CD4-positive, CD25-positive, alpha-beta regulatory T cell (primary cell): ENCODE measurements at regions not wholly inside any gene's neighbourhood (a gene's known extent, or its start where the extent isn't known, plus 50 kb on each side); places are given as distances from the start of the nearest gene placed in this dataset.

Source experiments
- ATAC-seq, 2 donors: fragments of 150-1000 bp; cut with Tn5 transposase; one replicate each; pipeline ENCODE4 v1.10.0; 2021; ENCODE audit warnings: low read depth in 2 of 2, moderate number of reproducible peaks in 2 of 2, moderate library complexity in 1 of 2
- DNase-seq, 3 donors: peaks; one replicate each; pipeline versions ENCODE4 v3.0.0 to v3.0.0-alpha.2; 2012 to 2022; ENCODE audit warnings: mixed read lengths in 1 of 3
- H3K27ac ChIP-seq: one replicate; pipeline ENCODE4 v1.7.0; 2013; ENCODE audit warnings: mild to moderate bottlenecking, low read length; ENCODE audit not compliant: insufficient read depth, poor library complexity, severe bottlenecking
- H3K27me3 ChIP-seq: one replicate; pipeline ENCODE4 v1.7.0; 2013; ENCODE audit warnings: low read length; ENCODE audit not compliant: control insufficient read depth, insufficient read depth
- H3K36me3 ChIP-seq: one replicate; pipeline ENCODE4 v1.7.0; 2013; ENCODE audit warnings: mild to moderate bottlenecking, low read length, moderate library complexity; ENCODE audit not compliant: control insufficient read depth, insufficient read depth
- H3K4me1 ChIP-seq: 2 replicates; pipeline ENCODE4 v1.7.0; 2013; ENCODE audit warnings: mild to moderate bottlenecking, low read length; ENCODE audit not compliant: insufficient read depth, control insufficient read depth, poor library complexity, severe bottlenecking
- H3K4me3 ChIP-seq: one replicate; pipeline ENCODE4 v1.7.0; 2013; ENCODE audit warnings: low read depth, mild to moderate bottlenecking, low read length, moderate library complexity
- H3K9me3 ChIP-seq, 2 experiments: 1 replicate in 1 of 2; 2 replicates in 1 of 2; pipeline ENCODE4 v1.7.0; 2013; ENCODE audit warnings: low read length in 2 of 2, mild to moderate bottlenecking in 1 of 2, moderate library complexity in 1 of 2; ENCODE audit not compliant: control insufficient read depth in 2 of 2
- H3K27ac Mint-ChIP-seq, 3 donors: one replicate each; pipeline ENCODE4 v1.8.0; 2020 to 2022; ENCODE audit warnings: mild to moderate bottlenecking in 3 of 3, mixed read lengths in 3 of 3, moderate library complexity in 2 of 3
- H3K27me3 Mint-ChIP-seq: one replicate; pipeline ENCODE4 v1.8.0; 2022; ENCODE audit warnings: mild to moderate bottlenecking, mixed read lengths
- H3K36me3 Mint-ChIP-seq: one replicate; pipeline ENCODE4 v1.8.0; 2020; ENCODE audit warnings: mixed read lengths
- H3K4me1 Mint-ChIP-seq, 4 donors: one replicate each; pipeline ENCODE4 v1.8.0; 2020 to 2022; ENCODE audit warnings: mixed read lengths in 4 of 4, mild to moderate bottlenecking in 1 of 4
- H3K4me3 Mint-ChIP-seq, 4 donors: one replicate each; pipeline ENCODE4 v1.8.0; 2020 to 2022; ENCODE audit warnings: mild to moderate bottlenecking in 4 of 4, mixed read lengths in 4 of 4, moderate library complexity in 3 of 4
- H3K9me3 Mint-ChIP-seq, 7 donors: one replicate each; pipeline ENCODE4 v1.8.0; 2020 to 2022; ENCODE audit warnings: mixed read lengths in 7 of 7, mild to moderate bottlenecking in 3 of 7, moderate library complexity in 2 of 7

DNA sequence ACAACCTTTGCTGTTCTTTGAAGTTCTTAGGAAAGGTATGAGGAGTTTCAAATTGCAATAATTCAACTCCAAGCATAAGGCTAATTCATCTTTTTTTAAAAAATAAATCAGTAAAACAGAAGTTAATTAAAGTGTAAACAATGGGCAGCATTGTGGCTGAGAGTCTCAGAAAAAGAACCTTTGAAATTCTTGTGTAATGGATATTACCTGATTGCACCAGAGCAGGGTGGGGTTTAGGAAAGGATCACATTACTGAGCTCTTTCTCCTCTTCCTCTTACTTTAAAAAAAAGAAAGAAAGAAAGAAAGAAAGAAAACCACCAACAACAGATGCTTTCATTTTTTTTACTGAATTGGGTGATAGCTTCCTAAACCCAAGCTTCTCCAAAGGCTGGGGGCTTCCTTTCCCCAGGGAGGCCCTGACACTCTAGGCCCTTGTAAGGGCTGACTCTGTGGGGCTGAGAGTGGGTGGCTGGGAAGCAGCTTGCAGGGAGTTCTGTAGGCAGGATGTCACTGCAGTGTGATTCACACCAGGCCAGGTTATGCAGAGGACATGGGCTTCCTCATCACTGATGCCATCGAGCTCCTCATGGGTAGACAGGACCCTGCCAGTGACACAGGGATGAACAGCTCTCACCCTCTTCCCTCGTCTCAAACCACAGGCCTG lies 564.5 kb downstream of the FGF9 start:
- no peak for DNase-seq
- no peak for ATAC-seq
- peaks cover 0 to 4% (median 1%) of the 10 kb centered on the region in 4 donors for H3K4me1 Mint-ChIP-seq

DNA sequence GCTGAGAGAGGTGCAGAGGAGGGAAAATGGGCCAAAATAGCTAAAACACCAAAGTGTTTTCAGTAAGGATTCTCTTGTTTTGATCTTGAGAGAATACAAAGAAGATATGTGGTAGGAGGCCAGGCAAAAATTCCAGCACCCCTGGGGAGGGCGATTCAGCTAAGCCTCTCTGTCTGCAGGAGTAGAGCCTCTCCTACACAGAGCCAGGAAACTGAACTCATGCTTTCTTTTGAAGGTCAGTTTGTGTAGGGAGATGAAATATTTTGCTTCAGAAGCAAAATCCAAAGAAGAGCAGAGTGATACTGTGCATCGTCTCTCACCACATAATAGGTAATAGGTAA lies 565.0 kb downstream of the FGF9 start:
- ATAC-seq (no peak), DNase-seq (no peak)
- Histone ChIP-seq H3K4me3 (no peak overlapping the region), H3K9me3 (no peaks in the 10 kb centered on the region), H3K36me3 (no peaks in the 10 kb centered on the region), H3K4me1 (no peaks in the 10 kb centered on the region), H3K27ac (no peak overlapping the region), H3K27me3 (no peaks in the 10 kb centered on the region)
- Mint-ChIP-seq H3K4me1 (peaks cover 0 to 4% (median 1%) of the 10 kb centered on the region in 4 donors), H3K4me3 (no peak overlapping the region), H3K27ac (peak overlapping the region in 1 of 3 donors; percentile 76), H3K36me3 (no peaks in the 10 kb centered on the region), H3K27me3 (no peaks in the 10 kb centered on the region), H3K9me3 (no peaks in the 10 kb centered on the region)

More for the DNA sequence above, 564.5 kb downstream of the FGF9 start:
- Histone ChIP-seq H3K27me3 (no peaks in the 10 kb centered on the region), H3K27ac (no peak overlapping the region), H3K36me3 (no peaks in the 10 kb centered on the region), H3K9me3 (no peaks in the 10 kb centered on the region), H3K4me1 (no peaks in the 10 kb centered on the region), H3K4me3 (no peak overlapping the region)
- H3K9me3 Mint-ChIP-seq, result no peaks in the 10 kb centered on the region
- H3K4me3 Mint-ChIP-seq, result no peak overlapping the region
- no peak overlapping the region for H3K27ac Mint-ChIP-seq
- H3K36me3 Mint-ChIP-seq, result no peaks in the 10 kb centered on the region
- no peaks in the 10 kb centered on the region for H3K27me3 Mint-ChIP-seq

DNA sequence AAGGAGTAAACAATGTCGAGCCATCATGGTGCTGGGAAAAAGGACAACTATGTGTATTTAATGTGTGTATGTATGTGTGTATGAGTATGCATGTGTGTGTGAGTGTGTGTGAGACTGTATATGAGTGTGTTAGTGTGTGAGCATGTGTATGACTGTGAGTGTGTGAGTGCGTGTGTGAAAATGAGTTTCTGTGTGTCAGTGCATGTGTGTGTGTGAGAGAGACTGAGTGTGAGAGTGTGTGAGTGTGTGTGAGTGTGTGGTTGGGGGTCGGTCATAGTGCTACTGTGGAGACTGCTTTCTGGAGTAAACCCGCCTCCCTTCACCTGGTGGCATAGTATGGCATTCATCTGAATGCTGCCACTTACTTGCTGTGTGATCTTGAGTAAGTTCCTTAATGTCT lies 567.4 kb downstream of the FGF9 start:
- H3K4me3 ChIP-seq, result no peak overlapping the region
- Mint-ChIP-seq H3K4me3 (no peak overlapping the region), H3K27ac (no peak overlapping the region), H3K9me3 (no peaks in the 10 kb centered on the region), H3K27me3 (no peaks in the 10 kb centered on the region), H3K36me3 (no peaks in the 10 kb centered on the region), H3K4me1 (peaks cover 0 to 4% (median 1%) of the 10 kb centered on the region in 4 donors)
- H3K27ac ChIP-seq, result no peak overlapping the region
- ATAC-seq (no peak), DNase-seq (no peak)
- H3K36me3 ChIP-seq, result no peaks in the 10 kb centered on the region
- H3K27me3 ChIP-seq, result peaks cover 2% of the 10 kb centered on the region
- no peaks in the 10 kb centered on the region for H3K4me1 ChIP-seq
- H3K9me3 ChIP-seq, result no peaks in the 10 kb centered on the region

DNA sequence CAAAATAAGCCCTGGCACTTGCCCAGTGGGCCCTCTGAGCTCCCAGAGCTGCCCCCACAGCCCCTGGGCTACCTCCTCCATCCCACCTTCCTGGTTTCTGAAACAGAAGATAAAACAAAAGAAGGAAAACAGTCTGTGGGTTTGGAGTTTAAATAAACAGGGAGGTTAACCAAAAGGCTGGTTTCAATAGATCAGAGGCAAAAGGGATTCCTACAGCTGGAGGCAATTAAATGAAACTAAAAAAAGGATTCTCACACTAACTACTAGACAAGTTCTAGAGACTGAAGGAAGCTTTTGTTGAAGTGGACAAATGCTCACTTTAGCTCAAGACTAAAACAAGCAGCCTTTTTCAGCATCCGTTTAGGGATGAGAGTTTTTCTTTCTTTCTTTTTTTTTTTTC lies 569.8 kb downstream of the FGF9 start:
- DNase-seq (no peak), ATAC-seq (no peak)
- Histone ChIP-seq H3K4me1 (no peaks in the 10 kb centered on the region), H3K9me3 (no peaks in the 10 kb centered on the region), H3K36me3 (no peaks in the 10 kb centered on the region), H3K27ac (no peak overlapping the region), H3K4me3 (no peak overlapping the region), H3K27me3 (peaks cover 2% of the 10 kb centered on the region)
- Mint-ChIP-seq H3K9me3 (peaks cover 0 to 2% (median 0%) of the 10 kb centered on the region in 7 donors), H3K4me1 (peaks cover 0 to 4% (median 1%) of the 10 kb centered on the region in 4 donors), H3K36me3 (no peaks in the 10 kb centered on the region), H3K4me3 (no peak overlapping the region), H3K27ac (peak overlapping the region in 1 of 3 donors; percentile 22), H3K27me3 (no peaks in the 10 kb centered on the region)

DNA sequence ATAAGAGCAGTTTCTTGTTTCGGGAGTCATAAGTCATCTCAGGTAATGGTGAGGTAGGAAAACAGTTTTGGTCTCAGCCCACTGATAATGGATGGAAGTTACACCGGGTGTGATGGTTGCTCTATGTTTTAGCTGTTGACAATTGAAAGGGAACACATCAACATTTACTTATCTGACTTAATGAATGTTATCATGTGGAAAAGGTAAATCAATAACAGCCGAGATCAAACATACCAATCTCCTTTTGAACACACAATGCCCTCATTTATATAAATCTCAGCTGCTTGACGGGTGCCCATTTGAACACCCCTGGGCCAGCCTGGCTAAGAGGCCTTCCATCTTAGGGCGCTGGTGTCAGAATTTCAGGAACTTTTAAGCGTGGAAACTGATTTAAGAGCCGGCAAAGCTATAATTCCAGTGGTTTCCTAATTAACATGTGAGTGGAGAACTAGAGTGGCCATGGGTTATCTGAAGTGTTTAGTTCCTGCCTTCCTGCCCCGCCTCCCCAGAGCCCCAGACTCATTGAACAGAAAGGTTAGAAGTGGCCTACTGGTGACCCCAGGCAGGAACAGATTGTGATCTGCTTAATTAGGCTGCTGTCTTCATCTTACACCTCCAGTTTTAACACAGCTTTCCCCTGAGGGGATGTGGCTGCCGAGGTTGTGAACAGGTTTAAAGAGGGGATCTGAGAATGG lies 572.7 kb downstream of the FGF9 start:
- ATAC-seq, result no peak
- no peaks in the 10 kb centered on the region for H3K36me3 ChIP-seq
- H3K9me3 ChIP-seq, result peaks cover 0 to 3% of the 10 kb centered on the region in 2 experiments
- H3K27me3 Mint-ChIP-seq, result no peaks in the 10 kb centered on the region
- no peak overlapping the region for H3K4me3 ChIP-seq
- no peaks in the 10 kb centered on the region for H3K4me1 ChIP-seq
- no peak overlapping the region for H3K27ac ChIP-seq
- no peak overlapping the region for H3K4me3 Mint-ChIP-seq
- DNase-seq, result no peak
- H3K27ac Mint-ChIP-seq, result no peak overlapping the region
- H3K9me3 Mint-ChIP-seq, result peaks cover 0 to 2% (median 0%) of the 10 kb centered on the region in 7 donors
- H3K4me1 Mint-ChIP-seq, result peaks cover 0 to 2% (median 0%) of the 10 kb centered on the region in 4 donors
- no peaks in the 10 kb centered on the region for H3K36me3 Mint-ChIP-seq
- H3K27me3 ChIP-seq, result peaks cover 2% of the 10 kb centered on the region

DNA sequence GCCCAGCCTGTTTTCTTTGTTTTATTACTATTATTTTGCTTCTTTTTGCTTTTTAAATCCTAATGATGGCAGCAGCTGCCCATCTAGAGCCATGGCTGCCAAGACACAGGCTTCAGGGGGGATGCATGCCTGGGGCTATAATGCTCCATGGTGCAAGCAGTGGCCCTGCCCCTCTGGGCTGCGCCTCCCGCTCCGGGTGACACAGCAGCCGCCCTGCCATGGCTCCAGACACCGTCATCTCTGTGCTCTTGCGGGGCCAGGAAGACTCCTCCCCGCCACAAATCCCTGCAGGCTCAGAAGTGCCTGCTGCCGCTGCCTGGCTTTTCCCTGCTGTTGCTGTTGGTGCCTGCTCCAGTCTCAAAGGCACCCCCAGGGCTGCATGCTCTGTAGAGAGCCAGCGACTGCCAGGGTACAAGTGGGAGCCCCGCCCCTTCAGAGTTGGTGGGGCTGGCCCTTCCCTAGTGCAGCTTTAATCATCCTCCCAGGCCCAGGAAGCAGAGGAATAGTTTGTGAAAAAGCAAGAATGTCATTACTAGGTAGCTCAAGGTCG lies 581.5 kb downstream of the FGF9 start:
- no peaks in the 10 kb centered on the region for H3K9me3 ChIP-seq
- H3K27me3 Mint-ChIP-seq, result no peaks in the 10 kb centered on the region
- ATAC-seq, result no peak

DNA sequence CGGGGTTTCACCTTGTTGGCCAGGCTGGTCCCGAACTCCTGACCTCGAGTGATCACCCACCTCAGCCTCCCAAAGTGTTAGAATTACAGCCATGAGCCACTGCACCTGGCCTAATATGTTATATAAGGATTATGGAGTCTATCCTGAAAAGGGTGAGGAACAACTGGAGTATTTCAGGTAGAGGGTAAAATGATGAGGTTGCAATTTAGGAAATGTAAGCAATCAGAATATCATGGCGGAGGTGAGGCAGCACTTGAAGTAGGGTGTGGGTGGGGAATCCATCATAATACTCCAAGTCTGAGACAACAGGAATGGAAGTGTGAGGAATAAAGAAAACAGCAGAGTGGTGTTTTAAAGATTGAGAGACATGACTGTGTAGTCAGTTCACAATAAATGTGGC lies 582.2 kb downstream of the FGF9 start:
- no peaks in the 10 kb centered on the region for H3K27me3 ChIP-seq
- peaks cover 0 to 2% (median 0%) of the 10 kb centered on the region in 7 donors for H3K9me3 Mint-ChIP-seq
- DNase-seq (no peak), ATAC-seq (no peak)
- H3K4me1 ChIP-seq, result no peaks in the 10 kb centered on the region
- no peaks in the 10 kb centered on the region for H3K36me3 Mint-ChIP-seq
- no peak overlapping the region for H3K4me3 Mint-ChIP-seq
- no peaks in the 10 kb centered on the region for H3K27me3 Mint-ChIP-seq
- no peaks in the 10 kb centered on the region for H3K4me1 Mint-ChIP-seq
- H3K27ac ChIP-seq, result no peak overlapping the region
- H3K36me3 ChIP-seq, result no peaks in the 10 kb centered on the region
- no peak overlapping the region for H3K4me3 ChIP-seq
- no peaks in the 10 kb centered on the region for H3K9me3 ChIP-seq
- no peak overlapping the region for H3K27ac Mint-ChIP-seq

More for the DNA sequence above, 581.5 kb downstream of the FGF9 start:
- Mint-ChIP-seq H3K4me1 (no peaks in the 10 kb centered on the region), H3K27ac (no peak overlapping the region), H3K36me3 (no peaks in the 10 kb centered on the region), H3K4me3 (no peak overlapping the region), H3K9me3 (peaks cover 0 to 2% (median 0%) of the 10 kb centered on the region in 7 donors)
- no peaks in the 10 kb centered on the region for H3K27me3 ChIP-seq
- no peak for DNase-seq
- H3K4me3 ChIP-seq, result no peak overlapping the region
- H3K27ac ChIP-seq, result no peak overlapping the region
- no peaks in the 10 kb centered on the region for H3K36me3 ChIP-seq
- H3K4me1 ChIP-seq, result no peaks in the 10 kb centered on the region
